H1 (cell line): ENCODE measurements at regions not wholly inside any gene's neighbourhood (a gene's known extent, or its start where the extent isn't known, plus 50 kb on each side); places are given as distances from the start of the nearest gene placed in this dataset.
A peak's percentile ranks its signal among the peaks of the same experiment; 100 is the strongest.

Experiments used
- HDAC2 ChIP-seq, 2 experiments: fragments of 300-600 bp in 1 of 2; sonication (generic) in 1 of 2; IDR thresholded peaks; 2 replicates each; pipeline ENCODE4 v1.6.1; 2011 to 2012; ENCODE audit warnings: low read depth in 2 of 2, low read length in 2 of 2, mild to moderate bottlenecking in 2 of 2, moderate library complexity in 2 of 2, borderline replicate concordance in 1 of 2, inconsistent platforms in 1 of 2
- HDAC6 ChIP-seq: IDR thresholded peaks from one replicate; pipeline ENCODE4 v1.7.1; 2012; ENCODE audit warnings: low read depth, mild to moderate bottlenecking, inconsistent platforms, low read length, moderate library complexity
- NANOG ChIP-seq: IDR thresholded peaks from 2 replicates; pipeline ENCODE4 v1.6.1; 2011; ENCODE audit warnings: low read length, low read depth, mild to moderate bottlenecking, inconsistent platforms; ENCODE audit not compliant: insufficient read depth, poor library complexity, severe bottlenecking
- POU5F1 ChIP-seq: IDR thresholded peaks from 2 replicates; pipeline ENCODE4 v1.6.1; 2011; ENCODE audit warnings: low read depth, mild to moderate bottlenecking, low read length, moderate library complexity
- SIX5 ChIP-seq: IDR thresholded peaks from 2 replicates; pipeline ENCODE4 v1.6.1; 2011; ENCODE audit warnings: mild to moderate bottlenecking, low read depth, low read length
- SP1 ChIP-seq: IDR thresholded peaks from 2 replicates; pipeline ENCODE4 v1.6.1; 2011; ENCODE audit warnings: low read depth, low read length
- SUZ12 ChIP-seq: fragments of 200-600 bp; sonication (generic); IDR thresholded peaks from 2 replicates; pipeline ENCODE4 v1.6.1; 2012; ENCODE audit warnings: mild to moderate bottlenecking, inconsistent platforms, low read length, moderate library complexity, mixed read lengths
- TEAD4 ChIP-seq: IDR thresholded peaks from 2 replicates; pipeline ENCODE4 v1.6.1; 2012; ENCODE audit warnings: low read depth, low read length, inconsistent platforms, mixed read lengths
- TF ChIP-seq, protein P1 (sequence below): fragments of 300-600 bp; sonication (generic); IDR thresholded peaks from 2 replicates; pipeline ENCODE4 v1.7.1; 2012; ENCODE audit warnings: low read length, moderate library complexity, mild to moderate bottlenecking, inconsistent platforms; ENCODE audit not compliant: insufficient replicate concordance

DNA sequence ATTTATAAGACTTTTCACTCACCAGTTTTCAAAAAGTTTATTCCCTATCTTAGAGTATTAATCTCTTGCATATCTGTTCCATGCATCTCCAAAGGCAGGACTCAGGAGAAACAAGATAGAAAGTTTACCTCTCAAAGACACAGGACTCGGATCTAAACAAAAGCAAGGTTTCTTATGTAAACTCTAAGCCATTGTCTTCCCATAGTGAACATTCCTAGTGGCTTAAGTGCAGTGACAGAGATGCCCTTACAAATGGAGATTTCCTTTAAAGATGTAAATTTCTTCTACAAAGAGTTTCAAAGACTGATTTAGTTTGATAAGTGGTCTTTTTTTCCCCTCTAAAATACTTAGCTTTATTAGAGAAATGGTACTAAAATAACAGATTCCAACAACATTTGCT lies 209.8 kb downstream of the ACTR3B start (continued):
- TF ChIP-seq, protein P1, sequence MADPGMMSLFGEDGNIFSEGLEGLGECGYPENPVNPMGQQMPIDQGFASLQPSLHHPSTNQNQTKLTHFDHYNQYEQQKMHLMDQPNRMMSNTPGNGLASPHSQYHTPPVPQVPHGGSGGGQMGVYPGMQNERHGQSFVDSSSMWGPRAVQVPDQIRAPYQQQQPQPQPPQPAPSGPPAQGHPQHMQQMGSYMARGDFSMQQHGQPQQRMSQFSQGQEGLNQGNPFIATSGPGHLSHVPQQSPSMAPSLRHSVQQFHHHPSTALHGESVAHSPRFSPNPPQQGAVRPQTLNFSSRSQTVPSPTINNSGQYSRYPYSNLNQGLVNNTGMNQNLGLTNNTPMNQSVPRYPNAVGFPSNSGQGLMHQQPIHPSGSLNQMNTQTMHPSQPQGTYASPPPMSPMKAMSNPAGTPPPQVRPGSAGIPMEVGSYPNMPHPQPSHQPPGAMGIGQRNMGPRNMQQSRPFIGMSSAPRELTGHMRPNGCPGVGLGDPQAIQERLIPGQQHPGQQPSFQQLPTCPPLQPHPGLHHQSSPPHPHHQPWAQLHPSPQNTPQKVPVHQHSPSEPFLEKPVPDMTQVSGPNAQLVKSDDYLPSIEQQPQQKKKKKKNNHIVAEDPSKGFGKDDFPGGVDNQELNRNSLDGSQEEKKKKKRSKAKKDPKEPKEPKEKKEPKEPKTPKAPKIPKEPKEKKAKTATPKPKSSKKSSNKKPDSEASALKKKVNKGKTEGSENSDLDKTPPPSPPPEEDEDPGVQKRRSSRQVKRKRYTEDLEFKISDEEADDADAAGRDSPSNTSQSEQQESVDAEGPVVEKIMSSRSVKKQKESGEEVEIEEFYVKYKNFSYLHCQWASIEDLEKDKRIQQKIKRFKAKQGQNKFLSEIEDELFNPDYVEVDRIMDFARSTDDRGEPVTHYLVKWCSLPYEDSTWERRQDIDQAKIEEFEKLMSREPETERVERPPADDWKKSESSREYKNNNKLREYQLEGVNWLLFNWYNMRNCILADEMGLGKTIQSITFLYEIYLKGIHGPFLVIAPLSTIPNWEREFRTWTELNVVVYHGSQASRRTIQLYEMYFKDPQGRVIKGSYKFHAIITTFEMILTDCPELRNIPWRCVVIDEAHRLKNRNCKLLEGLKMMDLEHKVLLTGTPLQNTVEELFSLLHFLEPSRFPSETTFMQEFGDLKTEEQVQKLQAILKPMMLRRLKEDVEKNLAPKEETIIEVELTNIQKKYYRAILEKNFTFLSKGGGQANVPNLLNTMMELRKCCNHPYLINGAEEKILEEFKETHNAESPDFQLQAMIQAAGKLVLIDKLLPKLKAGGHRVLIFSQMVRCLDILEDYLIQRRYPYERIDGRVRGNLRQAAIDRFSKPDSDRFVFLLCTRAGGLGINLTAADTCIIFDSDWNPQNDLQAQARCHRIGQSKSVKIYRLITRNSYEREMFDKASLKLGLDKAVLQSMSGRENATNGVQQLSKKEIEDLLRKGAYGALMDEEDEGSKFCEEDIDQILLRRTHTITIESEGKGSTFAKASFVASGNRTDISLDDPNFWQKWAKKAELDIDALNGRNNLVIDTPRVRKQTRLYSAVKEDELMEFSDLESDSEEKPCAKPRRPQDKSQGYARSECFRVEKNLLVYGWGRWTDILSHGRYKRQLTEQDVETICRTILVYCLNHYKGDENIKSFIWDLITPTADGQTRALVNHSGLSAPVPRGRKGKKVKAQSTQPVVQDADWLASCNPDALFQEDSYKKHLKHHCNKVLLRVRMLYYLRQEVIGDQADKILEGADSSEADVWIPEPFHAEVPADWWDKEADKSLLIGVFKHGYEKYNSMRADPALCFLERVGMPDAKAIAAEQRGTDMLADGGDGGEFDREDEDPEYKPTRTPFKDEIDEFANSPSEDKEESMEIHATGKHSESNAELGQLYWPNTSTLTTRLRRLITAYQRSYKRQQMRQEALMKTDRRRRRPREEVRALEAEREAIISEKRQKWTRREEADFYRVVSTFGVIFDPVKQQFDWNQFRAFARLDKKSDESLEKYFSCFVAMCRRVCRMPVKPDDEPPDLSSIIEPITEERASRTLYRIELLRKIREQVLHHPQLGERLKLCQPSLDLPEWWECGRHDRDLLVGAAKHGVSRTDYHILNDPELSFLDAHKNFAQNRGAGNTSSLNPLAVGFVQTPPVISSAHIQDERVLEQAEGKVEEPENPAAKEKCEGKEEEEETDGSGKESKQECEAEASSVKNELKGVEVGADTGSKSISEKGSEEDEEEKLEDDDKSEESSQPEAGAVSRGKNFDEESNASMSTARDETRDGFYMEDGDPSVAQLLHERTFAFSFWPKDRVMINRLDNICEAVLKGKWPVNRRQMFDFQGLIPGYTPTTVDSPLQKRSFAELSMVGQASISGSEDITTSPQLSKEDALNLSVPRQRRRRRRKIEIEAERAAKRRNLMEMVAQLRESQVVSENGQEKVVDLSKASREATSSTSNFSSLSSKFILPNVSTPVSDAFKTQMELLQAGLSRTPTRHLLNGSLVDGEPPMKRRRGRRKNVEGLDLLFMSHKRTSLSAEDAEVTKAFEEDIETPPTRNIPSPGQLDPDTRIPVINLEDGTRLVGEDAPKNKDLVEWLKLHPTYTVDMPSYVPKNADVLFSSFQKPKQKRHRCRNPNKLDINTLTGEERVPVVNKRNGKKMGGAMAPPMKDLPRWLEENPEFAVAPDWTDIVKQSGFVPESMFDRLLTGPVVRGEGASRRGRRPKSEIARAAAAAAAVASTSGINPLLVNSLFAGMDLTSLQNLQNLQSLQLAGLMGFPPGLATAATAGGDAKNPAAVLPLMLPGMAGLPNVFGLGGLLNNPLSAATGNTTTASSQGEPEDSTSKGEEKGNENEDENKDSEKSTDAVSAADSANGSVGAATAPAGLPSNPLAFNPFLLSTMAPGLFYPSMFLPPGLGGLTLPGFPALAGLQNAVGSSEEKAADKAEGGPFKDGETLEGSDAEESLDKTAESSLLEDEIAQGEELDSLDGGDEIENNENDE, result peak; percentile 97
- peak; percentile 99 for TF ChIP-seq POU5F1
- no peak for TF ChIP-seq HDAC6
- peak; percentile 96 for TF ChIP-seq NANOG
- no peak for TF ChIP-seq SUZ12
- peak; percentile 41; the same call in 1 of the 2 replicates for TF ChIP-seq SP1
- peak in 1 of 2 experiments; percentile 83; a peak in 1 of 4 replicates for TF ChIP-seq HDAC2 (IDR thresholded peaks at IDR 0.05; ENCODE audit: borderline replicate concordance in 1 of 2, low read depth in 2 of 2, low read length in 2 of 2)
- TF ChIP-seq SIX5, result peak; percentile 53; the same call in 1 of the 2 replicates
- TF ChIP-seq TEAD4, result peak; percentile 70
